HUES6 (cell line): ENCODE measurements at regions not wholly inside any gene's neighbourhood (a gene's known extent, or its start where the extent isn't known, plus 50 kb on each side); places are given as distances from the start of the nearest gene placed in this dataset.

ENCODE experiments used
- H3K27ac ChIP-seq: 2 replicates; pipeline ENCODE4 v1.7.0; 2013; ENCODE audit warnings: low read depth, mild to moderate bottlenecking, low read length, inconsistent platforms
- H3K27me3 ChIP-seq: 2 replicates; pipeline ENCODE4 v1.6.1; 2013; ENCODE audit warnings: low read length; ENCODE audit not compliant: control insufficient read depth, insufficient read depth
- H3K36me3 ChIP-seq: 2 replicates; pipeline ENCODE4 v1.6.1; 2013; ENCODE audit warnings: low read length; ENCODE audit not compliant: control insufficient read depth, insufficient read depth
- H3K4me1 ChIP-seq: 2 replicates; pipeline ENCODE4 v1.6.1; 2013; ENCODE audit warnings: low read length; ENCODE audit not compliant: control insufficient read depth, insufficient read depth
- H3K4me3 ChIP-seq: 2 replicates; pipeline ENCODE4 v1.5.1; 2013; ENCODE audit warnings: low read depth, low read length
- H3K9ac ChIP-seq: one replicate; pipeline ENCODE4 v1.6.1; 2013; ENCODE audit warnings: mild to moderate bottlenecking, low read length
- H3K9me3 ChIP-seq: 2 replicates; pipeline ENCODE4 v1.6.1; 2013; ENCODE audit warnings: low read depth, low read length; ENCODE audit not compliant: control insufficient read depth, insufficient read depth

- Histone ChIP-seq H3K27me3 (no peaks in the 10 kb centered on the region), H3K4me3 (no peak overlapping the region), H3K9ac (no peak overlapping the region), H3K27ac (no peak overlapping the region), H3K4me1 (no peaks in the 10 kb centered on the region), H3K9me3 (no peaks in the 10 kb centered on the region), H3K36me3 (no peaks in the 10 kb centered on the region)
Measured at GRCh38 chr2:225293638-225294037, 105.9 kb upstream of the NYAP2 start.

GRCh38 chr2:225290757-225291400 is 108.6 kb upstream of the NYAP2 start:
- H3K4me3 ChIP-seq = no peak overlapping the region
- no peak overlapping the region for H3K9ac ChIP-seq
- H3K27ac ChIP-seq = no peak overlapping the region
- H3K4me1 ChIP-seq = no peaks in the 10 kb centered on the region
- H3K27me3 ChIP-seq = no peaks in the 10 kb centered on the region
- no peaks in the 10 kb centered on the region for H3K9me3 ChIP-seq
- H3K36me3 ChIP-seq = no peaks in the 10 kb centered on the region

GRCh38 chr2:225289659-225290058 is 109.9 kb upstream of the NYAP2 start:
- Histone ChIP-seq H3K9ac (no peak overlapping the region), H3K27ac (no peak overlapping the region), H3K27me3 (no peaks in the 10 kb centered on the region), H3K4me1 (no peaks in the 10 kb centered on the region), H3K36me3 (no peaks in the 10 kb centered on the region), H3K4me3 (no peak overlapping the region), H3K9me3 (no peaks in the 10 kb centered on the region)

GRCh38 chr2:225288986-225289385 is 110.5 kb upstream of the NYAP2 start:
- Histone ChIP-seq H3K27ac (no peak overlapping the region), H3K36me3 (no peaks in the 10 kb centered on the region), H3K4me3 (no peak overlapping the region), H3K27me3 (no peaks in the 10 kb centered on the region), H3K9ac (no peak overlapping the region), H3K9me3 (no peaks in the 10 kb centered on the region), H3K4me1 (no peaks in the 10 kb centered on the region)

- Histone ChIP-seq H3K4me3 (no peak overlapping the region), H3K27me3 (no peaks in the 10 kb centered on the region), H3K4me1 (0 out of 2 replicates have a peak, but pooled peaks cover 4% of the 10 kb centered on the region), H3K27ac (no peak overlapping the region), H3K9ac (no peak overlapping the region), H3K36me3 (no peaks in the 10 kb centered on the region), H3K9me3 (no peaks in the 10 kb centered on the region)
Measured at GRCh38 chr2:225282858-225283710, 116.4 kb upstream of the NYAP2 start.

- Histone ChIP-seq H3K27ac (no peak overlapping the region), H3K4me3 (no peak overlapping the region), H3K27me3 (no peaks in the 10 kb centered on the region), H3K9me3 (no peaks in the 10 kb centered on the region), H3K36me3 (no peaks in the 10 kb centered on the region), H3K4me1 (no peaks in the 10 kb centered on the region), H3K9ac (no peak overlapping the region)
Measured at GRCh38 chr2:225276207-225276606, 123.3 kb upstream of the NYAP2 start.

GRCh38 chr2:225275443-225275842 is 124.1 kb upstream of the NYAP2 start:
- no peak overlapping the region for H3K4me3 ChIP-seq
- no peaks in the 10 kb centered on the region for H3K9me3 ChIP-seq
- no peak overlapping the region for H3K27ac ChIP-seq
- H3K9ac ChIP-seq = no peak overlapping the region
- no peaks in the 10 kb centered on the region for H3K27me3 ChIP-seq
- no peaks in the 10 kb centered on the region for H3K4me1 ChIP-seq
- H3K36me3 ChIP-seq = no peaks in the 10 kb centered on the region

- no peak overlapping the region for H3K4me3 ChIP-seq
- no peak overlapping the region for H3K27ac ChIP-seq
- no peaks in the 10 kb centered on the region for H3K4me1 ChIP-seq
- no peaks in the 10 kb centered on the region for H3K27me3 ChIP-seq
- H3K36me3 ChIP-seq = no peaks in the 10 kb centered on the region
- H3K9me3 ChIP-seq = no peaks in the 10 kb centered on the region
- no peak overlapping the region for H3K9ac ChIP-seq
Measured at GRCh38 chr2:225274751-225275150, 124.8 kb upstream of the NYAP2 start.

GRCh38 chr2:225272173-225272572 is 127.3 kb upstream of the NYAP2 start:
- Histone ChIP-seq H3K4me1 (no peaks in the 10 kb centered on the region), H3K36me3 (no peaks in the 10 kb centered on the region), H3K27me3 (no peaks in the 10 kb centered on the region), H3K9ac (no peak overlapping the region), H3K27ac (no peak overlapping the region), H3K4me3 (no peak overlapping the region), H3K9me3 (no peaks in the 10 kb centered on the region)

- no peaks in the 10 kb centered on the region for H3K4me1 ChIP-seq
- H3K9me3 ChIP-seq = no peaks in the 10 kb centered on the region
- H3K27ac ChIP-seq = no peak overlapping the region
- H3K27me3 ChIP-seq = no peaks in the 10 kb centered on the region
- no peak overlapping the region for H3K4me3 ChIP-seq
- no peaks in the 10 kb centered on the region for H3K36me3 ChIP-seq
- no peak overlapping the region for H3K9ac ChIP-seq
Measured at GRCh38 chr2:225270861-225271260, 128.6 kb upstream of the NYAP2 start.

GRCh38 chr2:225270053-225270452 is 129.5 kb upstream of the NYAP2 start:
- H3K27ac ChIP-seq = no peak overlapping the region

More at GRCh38 chr2:225270053-225270452, 129.5 kb upstream of the NYAP2 start:
- Histone ChIP-seq H3K36me3 (no peaks in the 10 kb centered on the region), H3K27me3 (no peaks in the 10 kb centered on the region), H3K9ac (no peak overlapping the region), H3K4me1 (no peaks in the 10 kb centered on the region), H3K9me3 (no peaks in the 10 kb centered on the region), H3K4me3 (no peak overlapping the region)
